HEK293 (cell line): ENCODE measurements at regions not wholly inside any gene's neighbourhood (a gene's known extent, or its start where the extent isn't known, plus 50 kb on each side); places are given as distances from the start of the nearest gene placed in this dataset.

Experiments
- CTCF ChIA-PET: fragments of 350-600 bp; formaldehyde crosslinking; extraction: SDS; loops from one replicate; lab custom pipeline; 2021; ENCODE audit warnings: antibody characterized with exemption; lab: Yijun Ruan, JAX
- POLR2A ChIA-PET: fragments of 300-600 bp; formaldehyde crosslinking; extraction: SDS; loops from one replicate; lab custom pipeline; 2020; ENCODE audit warnings: antibody characterized with exemption, inconsistent platforms; lab: Yijun Ruan, JAX
- H3K27ac ChIP-seq: fragments of 200-500 bp; sonication (Bioruptor generic); 2 replicates; pipeline ENCODE4 v1.5.1; 2014; ENCODE audit warnings: low read depth, low read length, control low read depth, inconsistent platforms; ENCODE audit errors: extremely low read depth
- H3K36me3 ChIP-seq, 2 experiments: fragments of 200-500 bp in 1 of 2; sonication (Bioruptor generic) in 1 of 2; 1 replicate in 1 of 2; 2 replicates in 1 of 2; pipeline ENCODE4 v1.5.1; 2014 to 2017; ENCODE audit warnings: inconsistent platforms in 2 of 2, low read length in 2 of 2; ENCODE audit not compliant: control insufficient read depth in 2 of 2, insufficient read depth in 1 of 2
- H3K4me1 ChIP-seq: fragments of 200-500 bp; sonication (Bioruptor generic); 2 replicates; pipeline ENCODE4 v1.5.1; 2014; ENCODE audit warnings: mild to moderate bottlenecking, low read length, inconsistent platforms; ENCODE audit not compliant: control insufficient read depth, insufficient read depth
- H3K4me3 ChIP-seq: 2 replicates; pipeline ENCODE4 v1.5.1; 2011; ENCODE audit warnings: low read depth, mild to moderate bottlenecking, control low read depth, low read length, moderate library complexity
- H3K9me3 ChIP-seq: fragments of 200-500 bp; sonication (Bioruptor generic); 2 replicates; pipeline ENCODE4 v1.5.1; 2014; ENCODE audit warnings: low read depth, low read length, inconsistent platforms; ENCODE audit not compliant: control insufficient read depth, insufficient read depth
- HOXA7 ChIP-seq: sonication (generic); formaldehyde crosslinking; IDR thresholded peaks from 2 replicates; pipeline ENCODE4 v1.8.1; 2022; ENCODE audit warnings: missing genetic modification reagents, borderline replicate concordance
- IKZF3 ChIP-seq: fragments of 450-650 bp; IDR thresholded peaks from 2 replicates; pipeline ENCODE4 v1.5.0; 2018; ENCODE audit warnings: missing biosample characterization, mild to moderate bottlenecking, missing genetic modification characterization, moderate library complexity
- OSR2 ChIP-seq: fragments of 450-650 bp; formaldehyde crosslinking; IDR thresholded peaks from 2 replicates; pipeline ENCODE4 v1.5.1; 2016; ENCODE audit warnings: missing biosample characterization, missing genetic modification characterization
- SETDB1 ChIP-seq: IDR thresholded peaks from one replicate; pipeline ENCODE4 v1.6.1; 2017; ENCODE audit warnings: mild to moderate bottlenecking, low read length, moderate library complexity, mixed read lengths; ENCODE audit not compliant: insufficient read length
- TCF7L2 ChIP-seq: IDR thresholded peaks from 2 replicates; pipeline ENCODE4 v1.6.1; 2011; ENCODE audit warnings: low read depth, mild to moderate bottlenecking, inconsistent platforms, low read length, moderate library complexity, borderline replicate concordance
- WT1 ChIP-seq: fragments of 450-650 bp; formaldehyde crosslinking; IDR thresholded peaks from 2 replicates; pipeline ENCODE4 v1.5.1; 2016; ENCODE audit warnings: missing biosample characterization, missing genetic modification characterization
- ZBTB7A ChIP-seq: fragments of 450-650 bp; formaldehyde crosslinking; IDR thresholded peaks from 2 replicates; pipeline ENCODE4 v1.5.1; 2016; ENCODE audit warnings: low read depth, missing biosample characterization, missing genetic modification characterization
- ZBTB8A ChIP-seq: fragments of 450-650 bp; formaldehyde crosslinking; IDR thresholded peaks from 2 replicates; pipeline ENCODE4 v1.5.1; 2016; ENCODE audit warnings: missing biosample characterization, missing genetic modification characterization
- ZFP37 ChIP-seq: fragments of 450-650 bp; formaldehyde crosslinking; IDR thresholded peaks from 2 replicates; pipeline ENCODE4 v1.5.1; 2016; ENCODE audit warnings: missing biosample characterization, missing genetic modification characterization
- ZNF114 ChIP-seq: fragments of 450-650 bp; formaldehyde crosslinking; IDR thresholded peaks from 2 replicates; pipeline ENCODE4 v1.5.0; 2017; ENCODE audit warnings: missing biosample characterization, missing genetic modification characterization
- ZNF169 ChIP-seq: fragments of 450-650 bp; formaldehyde crosslinking; IDR thresholded peaks from 2 replicates; pipeline ENCODE4 v1.5.1; 2016; ENCODE audit warnings: missing biosample characterization, missing genetic modification characterization
- ZNF174 ChIP-seq: fragments of 450-650 bp; formaldehyde crosslinking; IDR thresholded peaks from 2 replicates; pipeline ENCODE4 v1.5.0; 2017; ENCODE audit warnings: missing biosample characterization, mild to moderate bottlenecking, missing genetic modification characterization
- ZNF211 ChIP-seq: fragments of 450-650 bp; formaldehyde crosslinking; IDR thresholded peaks from 2 replicates; pipeline ENCODE4 v1.5.1; 2016; ENCODE audit warnings: low read depth, missing biosample characterization, missing genetic modification characterization
- ZNF292 ChIP-seq: fragments of 450-650 bp; formaldehyde crosslinking; IDR thresholded peaks from 2 replicates; pipeline ENCODE4 v1.5.1; 2016; ENCODE audit warnings: low read depth, missing biosample characterization, missing genetic modification characterization, borderline replicate concordance
- ZNF341 ChIP-seq: fragments of 450-650 bp; formaldehyde crosslinking; IDR thresholded peaks from 2 replicates; pipeline ENCODE4; 2016; ENCODE audit warnings: low read depth, missing biosample characterization, missing genetic modification characterization
- ZNF398 ChIP-seq: fragments of 450-650 bp; formaldehyde crosslinking; IDR thresholded peaks from 2 replicates; pipeline ENCODE4 v1.5.1; 2017; ENCODE audit warnings: missing biosample characterization, missing genetic modification characterization
- ZNF514 ChIP-seq: fragments of 450-650 bp; formaldehyde crosslinking; IDR thresholded peaks from 2 replicates; pipeline ENCODE4 v1.5.1; 2016; ENCODE audit warnings: missing biosample characterization, missing genetic modification characterization
- ZNF558 ChIP-seq: fragments of 450-650 bp; formaldehyde crosslinking; IDR thresholded peaks from 2 replicates; pipeline ENCODE4 v1.5.1; 2016; ENCODE audit warnings: missing biosample characterization, missing genetic modification characterization
- ZNF626 ChIP-seq: fragments of 450-650 bp; sonication (Bioruptor Pico); formaldehyde crosslinking; IDR thresholded peaks from 2 replicates; pipeline ENCODE4 v1.5.1; 2018; ENCODE audit warnings: missing biosample characterization, missing genetic modification characterization, inconsistent platforms
- ZNF658 ChIP-seq: fragments of 450-650 bp; formaldehyde crosslinking; IDR thresholded peaks from 2 replicates; pipeline ENCODE4; 2016; ENCODE audit warnings: missing biosample characterization, missing genetic modification characterization
- ZNF776 ChIP-seq: fragments of 450-650 bp; formaldehyde crosslinking; IDR thresholded peaks from 2 replicates; pipeline ENCODE4 v1.5.0; 2017; ENCODE audit warnings: missing biosample characterization, missing genetic modification characterization, borderline replicate concordance
- ZSCAN18 ChIP-seq: fragments of 450-650 bp; formaldehyde crosslinking; IDR thresholded peaks from 2 replicates; pipeline ENCODE4 v1.5.1; 2016; ENCODE audit warnings: missing biosample characterization, missing genetic modification characterization
- TF ChIP-seq, protein P1 (sequence below): fragments of 450-650 bp; IDR thresholded peaks from 2 replicates; pipeline ENCODE4 v1.5.1; 2018; ENCODE audit warnings: missing biosample characterization, missing genetic modification characterization
- TF ChIP-seq, protein P2 (sequence below): fragments of 450-650 bp; formaldehyde crosslinking; IDR thresholded peaks from 2 replicates; pipeline ENCODE4 v1.5.1; 2016; ENCODE audit warnings: missing biosample characterization, missing genetic modification characterization, borderline replicate concordance
- TF ChIP-seq, protein P3 (sequence below): fragments of 450-650 bp; formaldehyde crosslinking; IDR thresholded peaks from 2 replicates; pipeline ENCODE4 v1.5.1; 2016; ENCODE audit warnings: missing biosample characterization, missing genetic modification characterization, low read depth

DNA sequence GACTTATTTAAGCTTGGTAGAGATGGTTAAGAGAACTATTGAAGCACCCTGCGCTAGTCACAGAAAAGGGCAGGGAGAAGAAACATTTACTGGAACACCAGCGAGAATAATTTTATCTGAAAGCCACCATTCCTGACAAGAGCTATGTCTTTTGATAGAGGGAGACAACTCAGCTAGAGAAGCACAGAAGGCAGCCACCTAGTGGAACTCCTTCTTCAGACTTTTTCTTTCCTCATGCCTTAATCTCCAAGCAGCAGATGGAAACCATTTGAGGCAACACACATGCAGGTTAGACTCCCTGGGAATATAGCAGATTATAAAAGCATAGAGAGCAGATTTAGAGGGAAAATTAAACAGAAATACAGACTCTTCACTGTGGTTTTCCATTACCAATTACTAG is 813.4 kb downstream of the SLITRK6 start:
- no peaks in the 10 kb centered on the region for H3K36me3 ChIP-seq
- no peaks in the 10 kb centered on the region for H3K4me1 ChIP-seq
- no peak overlapping the region for H3K27ac ChIP-seq
- no peak overlapping the region for H3K4me3 ChIP-seq
- CTCF ChIA-PET, result interaction anchor here (0.6 kb wide), 1 partner anchor 731 kb away, joined by 4 read pairs; no protein-coding TSS in a partner anchor
- TF ChIP-seq IKZF3 (tag by site-specific recombination), result no peak
- no peak for TF ChIP-seq ZNF169
- TF ChIP-seq, protein P1, sequence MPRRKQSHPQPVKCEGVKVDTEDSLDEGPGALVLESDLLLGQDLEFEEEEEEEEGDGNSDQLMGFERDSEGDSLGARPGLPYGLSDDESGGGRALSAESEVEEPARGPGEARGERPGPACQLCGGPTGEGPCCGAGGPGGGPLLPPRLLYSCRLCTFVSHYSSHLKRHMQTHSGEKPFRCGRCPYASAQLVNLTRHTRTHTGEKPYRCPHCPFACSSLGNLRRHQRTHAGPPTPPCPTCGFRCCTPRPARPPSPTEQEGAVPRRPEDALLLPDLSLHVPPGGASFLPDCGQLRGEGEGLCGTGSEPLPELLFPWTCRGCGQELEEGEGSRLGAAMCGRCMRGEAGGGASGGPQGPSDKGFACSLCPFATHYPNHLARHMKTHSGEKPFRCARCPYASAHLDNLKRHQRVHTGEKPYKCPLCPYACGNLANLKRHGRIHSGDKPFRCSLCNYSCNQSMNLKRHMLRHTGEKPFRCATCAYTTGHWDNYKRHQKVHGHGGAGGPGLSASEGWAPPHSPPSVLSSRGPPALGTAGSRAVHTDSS (tag by site-specific recombination), result no peak
- no peak for TF ChIP-seq SETDB1
- no peak for TF ChIP-seq ZNF776 (tag by site-specific recombination)
- TF ChIP-seq ZNF514 (tag by site-specific recombination), result no peak
- no peak for TF ChIP-seq ZBTB7A (tag by site-specific recombination)
- no peak for TF ChIP-seq ZNF174 (tag by site-specific recombination)
- no peak for TF ChIP-seq ZNF398 (tag by site-specific recombination)
- TF ChIP-seq ZNF292 (tag by site-specific recombination), result no peak
- no peak for TF ChIP-seq ZNF558 (tag by site-specific recombination)
- TF ChIP-seq, all 188 proteins: peak for 0
- H3K9me3 ChIP-seq, result no peaks in the 10 kb centered on the region
- POLR2A ChIA-PET, result no interaction called here

DNA sequence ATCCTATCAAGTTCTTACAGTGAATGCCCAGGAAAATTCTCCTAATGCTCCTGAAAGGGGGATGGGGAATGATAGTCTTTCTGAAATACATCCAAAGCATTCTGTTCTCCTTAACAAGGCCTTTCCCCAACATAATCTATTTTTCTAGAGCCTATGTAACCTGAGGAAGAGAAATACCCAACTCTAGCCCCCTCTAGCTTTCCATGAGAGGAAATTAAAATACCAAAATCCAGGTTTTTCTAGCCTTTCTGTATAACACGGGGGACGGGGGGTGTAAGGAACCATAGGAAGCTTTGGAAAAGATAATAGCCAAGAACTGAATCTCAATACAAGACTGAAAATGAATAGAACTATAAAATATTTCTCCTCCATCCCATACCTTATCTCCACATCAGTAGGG is 815.9 kb downstream of the SLITRK6 start:
- TF ChIP-seq ZNF626 (tag by site-specific recombination), result no peak
- no peak for TF ChIP-seq ZBTB7A (tag by site-specific recombination)
- no peak for TF ChIP-seq ZFP37
- no peak for TF ChIP-seq ZNF114 (tag by site-specific recombination)
- TF ChIP-seq TCF7L2, result no peak

GRCh38 chr13:84980571-84980970 is 818.6 kb downstream of the SLITRK6 start:
- CTCF ChIA-PET, result no interaction called here
- Histone ChIP-seq H3K9me3 (no peaks in the 10 kb centered on the region), H3K36me3 (no peaks in the 10 kb centered on the region), H3K4me3 (no peak overlapping the region), H3K27ac (no peak overlapping the region), H3K4me1 (no peaks in the 10 kb centered on the region)
- POLR2A ChIA-PET, result no interaction called here
- TF ChIP-seq, protein P2, sequence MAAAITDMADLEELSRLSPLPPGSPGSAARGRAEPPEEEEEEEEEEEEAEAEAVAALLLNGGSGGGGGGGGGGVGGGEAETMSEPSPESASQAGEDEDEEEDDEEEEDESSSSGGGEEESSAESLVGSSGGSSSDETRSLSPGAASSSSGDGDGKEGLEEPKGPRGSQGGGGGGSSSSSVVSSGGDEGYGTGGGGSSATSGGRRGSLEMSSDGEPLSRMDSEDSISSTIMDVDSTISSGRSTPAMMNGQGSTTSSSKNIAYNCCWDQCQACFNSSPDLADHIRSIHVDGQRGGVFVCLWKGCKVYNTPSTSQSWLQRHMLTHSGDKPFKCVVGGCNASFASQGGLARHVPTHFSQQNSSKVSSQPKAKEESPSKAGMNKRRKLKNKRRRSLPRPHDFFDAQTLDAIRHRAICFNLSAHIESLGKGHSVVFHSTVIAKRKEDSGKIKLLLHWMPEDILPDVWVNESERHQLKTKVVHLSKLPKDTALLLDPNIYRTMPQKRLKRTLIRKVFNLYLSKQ (tag by site-specific recombination), result no peak
- no peak for TF ChIP-seq ZBTB8A
- TF ChIP-seq HOXA7, result no peak
- TF ChIP-seq ZNF211 (tag by site-specific recombination), result no peak
- no peak for TF ChIP-seq OSR2 (tag by site-specific recombination)
- TF ChIP-seq, protein P3, sequence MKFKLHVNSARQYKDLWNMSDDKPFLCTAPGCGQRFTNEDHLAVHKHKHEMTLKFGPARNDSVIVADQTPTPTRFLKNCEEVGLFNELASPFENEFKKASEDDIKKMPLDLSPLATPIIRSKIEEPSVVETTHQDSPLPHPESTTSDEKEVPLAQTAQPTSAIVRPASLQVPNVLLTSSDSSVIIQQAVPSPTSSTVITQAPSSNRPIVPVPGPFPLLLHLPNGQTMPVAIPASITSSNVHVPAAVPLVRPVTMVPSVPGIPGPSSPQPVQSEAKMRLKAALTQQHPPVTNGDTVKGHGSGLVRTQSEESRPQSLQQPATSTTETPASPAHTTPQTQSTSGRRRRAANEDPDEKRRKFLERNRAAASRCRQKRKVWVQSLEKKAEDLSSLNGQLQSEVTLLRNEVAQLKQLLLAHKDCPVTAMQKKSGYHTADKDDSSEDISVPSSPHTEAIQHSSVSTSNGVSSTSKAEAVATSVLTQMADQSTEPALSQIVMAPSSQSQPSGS, result no peak
- TF ChIP-seq ZSCAN18 (tag by site-specific recombination), result no peak
- no peak for TF ChIP-seq ZNF658
- TF ChIP-seq WT1 (tag by site-specific recombination), result no peak
- no peak for TF ChIP-seq ZNF341 (tag by site-specific recombination)

More for the DNA sequence above, 815.9 kb downstream of the SLITRK6 start:
- H3K36me3 ChIP-seq, result no peaks in the 10 kb centered on the region
- ChIA-PET POLR2A (no interaction called here), CTCF (no interaction called here)
- H3K4me3 ChIP-seq, result no peak overlapping the region
- no peaks in the 10 kb centered on the region for H3K9me3 ChIP-seq
- no peaks in the 10 kb centered on the region for H3K4me1 ChIP-seq
- H3K27ac ChIP-seq, result no peak overlapping the region
